Osteocyte (in vitro differentiated cells): ENCODE measurements at regions not wholly inside any gene's neighbourhood (a gene's known extent, or its start where the extent isn't known, plus 50 kb on each side); places are given as distances from the start of the nearest gene placed in this dataset.
"Not testable (repeated sequence)": the region's sequence is repeated elsewhere in the genome, so short reads cannot be mapped to it uniquely, and the experiment has no call there.

ENCODE experiments used
- DNase-seq: peaks from one replicate; pipeline ENCODE4 v3.0.0; 2021; ENCODE audit warnings: mixed read lengths; ENCODE audit not compliant: unreplicated experiment; ENCODE audit errors: extremely low spot score
- H3K27ac Mint-ChIP-seq: one replicate; pipeline ENCODE4 v1.8.0; 2021; ENCODE audit warnings: mild to moderate bottlenecking, mixed read lengths; ENCODE audit not compliant: unreplicated experiment
- H3K27me3 Mint-ChIP-seq: one replicate; pipeline ENCODE4 v1.8.0; 2021; ENCODE audit warnings: mixed read lengths; ENCODE audit not compliant: unreplicated experiment
- H3K36me3 Mint-ChIP-seq: one replicate; pipeline ENCODE4 v1.8.0; 2021; ENCODE audit warnings: mixed read lengths; ENCODE audit not compliant: unreplicated experiment
- H3K4me1 Mint-ChIP-seq: one replicate; pipeline ENCODE4 v1.8.0; 2021; ENCODE audit warnings: mixed read lengths; ENCODE audit not compliant: unreplicated experiment
- H3K4me3 Mint-ChIP-seq: one replicate; pipeline ENCODE4 v1.8.0; 2021; ENCODE audit warnings: mild to moderate bottlenecking, moderate library complexity, mixed read lengths; ENCODE audit not compliant: unreplicated experiment
- H3K9me3 Mint-ChIP-seq: one replicate; pipeline ENCODE4 v1.8.0; 2021; ENCODE audit warnings: mixed read lengths; ENCODE audit not compliant: unreplicated experiment
- CTCF ChIP-seq: fragments of 200-600 bp; sonication (generic); IDR thresholded peaks from 2 replicates; pipeline ENCODE4 v1.5.0; 2021; ENCODE audit warnings: antibody characterized with exemption, mild to moderate bottlenecking, moderate library complexity

GRCh38 chr10:59047957-59048618, 128.4 kb upstream of the PHYHIPL start:
- Mint-ChIP-seq H3K4me3 (no peak overlapping the region), H3K27ac (no peak overlapping the region), H3K36me3 (no peaks in the 10 kb centered on the region), H3K9me3 (peaks cover 20% of the 10 kb centered on the region), H3K4me1 (no peaks in the 10 kb centered on the region), H3K27me3 (peaks cover 51% of the 10 kb centered on the region)
- TF ChIP-seq CTCF, result no peak
- no peak for DNase-seq

- H3K4me1 Mint-ChIP-seq, H3K4me3 Mint-ChIP-seq, DNase-seq, H3K36me3 Mint-ChIP-seq, H3K27ac Mint-ChIP-seq: not testable (repeated sequence)
- peaks cover 27% of the 10 kb centered on the region for H3K27me3 Mint-ChIP-seq
- H3K9me3 Mint-ChIP-seq, result peaks cover 24% of the 10 kb centered on the region
Measured at GRCh38 chr10:59053502-59053901, 122.9 kb upstream of the PHYHIPL start.

GRCh38 chr10:59055045-59055444, 121.4 kb upstream of the PHYHIPL start:
- Mint-ChIP-seq H3K4me1 (peaks cover 7% of the 10 kb centered on the region), H3K27me3 (peaks cover 34% of the 10 kb centered on the region), H3K4me3 (no peak overlapping the region), H3K27ac (peak overlapping the region; percentile 0), H3K9me3 (peaks cover 21% of the 10 kb centered on the region), H3K36me3 (no peaks in the 10 kb centered on the region)
- no peak for DNase-seq
- no peak for TF ChIP-seq CTCF

- H3K4me3 Mint-ChIP-seq, result no peak overlapping the region
- peaks cover 35% of the 10 kb centered on the region for H3K27me3 Mint-ChIP-seq
- peaks cover 7% of the 10 kb centered on the region for H3K4me1 Mint-ChIP-seq
- no peak for TF ChIP-seq CTCF
- DNase-seq, result no peak
- H3K9me3 Mint-ChIP-seq, result peaks cover 9% of the 10 kb centered on the region
- no peak overlapping the region for H3K27ac Mint-ChIP-seq
- H3K36me3 Mint-ChIP-seq, result no peaks in the 10 kb centered on the region
Measured at GRCh38 chr10:59057345-59057744, 119.1 kb upstream of the PHYHIPL start.

GRCh38 chr10:59060852-59061251, 115.6 kb upstream of the PHYHIPL start:
- no peak for TF ChIP-seq CTCF
- H3K4me3 Mint-ChIP-seq, result no peak overlapping the region
- no peaks in the 10 kb centered on the region for H3K4me1 Mint-ChIP-seq
- H3K9me3 Mint-ChIP-seq, result no peaks in the 10 kb centered on the region
- H3K27me3 Mint-ChIP-seq, result peaks cover 60% of the 10 kb centered on the region
- no peak for DNase-seq
- H3K27ac Mint-ChIP-seq, result no peak overlapping the region
- no peaks in the 10 kb centered on the region for H3K36me3 Mint-ChIP-seq
